Testis (tissue), 2 donors: ENCODE measurements at regions not wholly inside any gene's neighbourhood (a gene's known extent, or its start where the extent isn't known, plus 50 kb on each side); places are given as distances from the start of the nearest gene placed in this dataset.

Source experiments
- CTCF ChIP-seq, 3 experiments: fragments of 450-650 bp in 2 of 3; fragments of 200-600 bp in 1 of 3; sonication (generic) in 1 of 3; IDR thresholded peaks; one replicate each; pipeline ENCODE4 v1.5.1; 2016 to 2019; ENCODE audit warnings: antibody characterized with exemption in 3 of 3, mild to moderate bottlenecking in 2 of 3, moderate library complexity in 1 of 3
- POLR2A ChIP-seq: fragments of 450-650 bp; IDR thresholded peaks from one replicate; pipeline ENCODE4 v1.6.1; 2017; ENCODE audit warnings: antibody characterized with exemption, mild to moderate bottlenecking, moderate library complexity

GRCh38 chr9:119501374-119501773 lies 132.1 kb upstream of the BRINP1 start:
- TF ChIP-seq CTCF (IDR thresholded peaks at IDR 0.05) (no peak), POLR2A (no peak)
